B cell (primary cell): ENCODE measurements at regions not wholly inside any gene's neighbourhood (a gene's known extent, or its start where the extent isn't known, plus 50 kb on each side); places are given as distances from the start of the nearest gene placed in this dataset.

Experiments used
- ATAC-seq: fragments of 200-7000 bp; cut with Tn5 transposase; one replicate; pipeline ENCODE4 v1.10.0; 2021; ENCODE audit warnings: low read depth, mild to moderate bottlenecking, moderate number of reproducible peaks, moderate library complexity
- CTCF ChIA-PET: fragments of 350-600 bp; sonication (Branson Sonifier 250); formaldehyde crosslinking; loops from one replicate; lab custom pipeline; 2021; ENCODE audit warnings: antibody characterized with exemption, inconsistent platforms; lab: Charles Lee
- POLR2A ChIA-PET: fragments of 350-600 bp; sonication (Branson Sonifier 250); formaldehyde crosslinking; loops from one replicate; lab custom pipeline; 2021; ENCODE audit warnings: antibody characterized with exemption; lab: Charles Lee
- DNase-seq: peaks from one replicate; pipeline ENCODE4 v3.0.0; 2013
- H2AFZ ChIP-seq: 2 replicates; pipeline ENCODE4 v1.6.1; 2012; ENCODE audit warnings: mild to moderate bottlenecking, low read depth, low read length; ENCODE audit not compliant: insufficient read depth, poor library complexity, severe bottlenecking
- H3K27ac ChIP-seq, 2 donors: 1 replicate in 1 of 2; 2 replicates in 1 of 2; pipeline ENCODE4 v1.5.1; 2012 to 2013; ENCODE audit warnings: low read length in 2 of 2, mild to moderate bottlenecking in 2 of 2, moderate library complexity in 1 of 2
- H3K27me3 ChIP-seq, 4 experiments: fragments of 200-600 bp in 1 of 4; sonication (generic) in 1 of 4; replicated peaks in 1 of 4; 1 replicate in 2 of 4; 2 replicates in 2 of 4; pipeline versions ENCODE4 v1.6.1 to v1.7.0; 2013 to 2016; ENCODE audit warnings: low read length in 3 of 4, mild to moderate bottlenecking in 2 of 4, mixed read lengths in 1 of 4, moderate library complexity in 1 of 4; ENCODE audit not compliant: insufficient read depth in 4 of 4, control insufficient read depth in 3 of 4; ENCODE audit errors: control extremely low read depth in 1 of 4
- H3K36me3 ChIP-seq, 2 experiments: replicated peaks in 1 of 2; 1 replicate in 1 of 2; 2 replicates in 1 of 2; pipeline versions ENCODE4 v1.6.1 to v1.7.1; 2013; ENCODE audit warnings: low read length in 1 of 2; ENCODE audit not compliant: insufficient read depth in 2 of 2, control insufficient read depth in 1 of 2; ENCODE audit errors: control extremely low read depth in 1 of 2, extremely low read depth in 1 of 2
- H3K4me1 ChIP-seq, 2 donors: fragments of 200-600 bp in 1 of 2; sonication (generic) in 1 of 2; 1 replicate in 1 of 2; 2 replicates in 1 of 2; pipeline versions ENCODE4 v1.5.1 to v1.6.1; 2013 to 2017; ENCODE audit warnings: low read length in 2 of 2; ENCODE audit not compliant: control insufficient read depth in 2 of 2, insufficient read depth in 2 of 2
- H3K4me2 ChIP-seq: replicated peaks from 2 replicates; pipeline ENCODE3; 2012; ENCODE audit warnings: mild to moderate bottlenecking, low read depth, low read length; ENCODE audit not compliant: poor library complexity, severe bottlenecking
- H3K4me3 ChIP-seq, 5 experiments: fragments of 200-600 bp in 1 of 5; sonication (generic) in 1 of 5; 1 replicate in 3 of 5; 2 replicates in 2 of 5; pipeline versions ENCODE4 v1.5.1 to v1.7.0; 2011 to 2016; ENCODE audit warnings: low read length in 4 of 5, mild to moderate bottlenecking in 4 of 5, low read depth in 2 of 5, control low read depth in 1 of 5, moderate library complexity in 1 of 5; ENCODE audit not compliant: insufficient read depth in 1 of 5; ENCODE audit errors: control extremely low read depth in 1 of 5, extremely low read depth in 1 of 5
- H3K79me2 ChIP-seq: fragments of 200-600 bp; sonication (generic); one replicate; pipeline ENCODE4 v1.6.0; 2016; ENCODE audit warnings: low read length; ENCODE audit not compliant: control insufficient read depth, insufficient read depth
- H3K9ac ChIP-seq: fragments of 200-600 bp; sonication (generic); 2 replicates; pipeline ENCODE4 v1.6.1; 2017; ENCODE audit warnings: mild to moderate bottlenecking, low read length, moderate library complexity
- H3K9me3 ChIP-seq, 3 donors: one replicate each; pipeline versions ENCODE4 v1.6.1 to v1.7.1; 2013; ENCODE audit warnings: low read length in 2 of 3; ENCODE audit not compliant: control insufficient read depth in 2 of 3, insufficient read depth in 1 of 3; ENCODE audit errors: control extremely low read depth in 1 of 3
- H4K20me1 ChIP-seq: 2 replicates; pipeline ENCODE4 v1.6.0; 2012; ENCODE audit warnings: mild to moderate bottlenecking, low read length; ENCODE audit not compliant: insufficient read depth, control insufficient read depth, poor library complexity, severe bottlenecking
- H3K27ac Mint-ChIP-seq: one replicate; pipeline ENCODE4 v1.8.0; 2021; ENCODE audit warnings: mixed read lengths
- H3K27me3 Mint-ChIP-seq: one replicate; pipeline ENCODE4 v1.8.0; 2021; ENCODE audit warnings: mixed read lengths
- H3K4me1 Mint-ChIP-seq: one replicate; pipeline ENCODE4 v1.8.0; 2021; ENCODE audit warnings: mixed read lengths
- H3K4me3 Mint-ChIP-seq: one replicate; pipeline ENCODE4 v1.8.0; 2021; ENCODE audit warnings: mixed read lengths
- H3K9me3 Mint-ChIP-seq: one replicate; pipeline ENCODE4 v1.8.0; 2022; ENCODE audit warnings: mixed read lengths; ENCODE audit not compliant: insufficient read depth
- EZH2 ChIP-seq: IDR thresholded peaks from 2 replicates; pipeline ENCODE4 v1.6.1; 2012; ENCODE audit warnings: borderline replicate concordance, low read depth, mild to moderate bottlenecking, moderate library complexity, low read length; ENCODE audit not compliant: insufficient read depth, poor library complexity, severe bottlenecking
- WGBS: methylation state at CpG from one replicate; pipeline ENCODE4 v1.1.5; 2013; ENCODE audit warnings: missing lambda C conversion rate; ENCODE audit not compliant: insufficient coverage; 5-methylcytosine and 5-hydroxymethylcytosine counted together
- intact Hi-C: fragments of 100-400 bp; cut with micrococcal nuclease; formaldehyde crosslinking; loops from one replicate; pipeline ENCODE4 v1.10.0; 2022
- TF ChIP-seq, protein P1 (sequence below): fragments of 200-600 bp; IDR thresholded peaks from one replicate; pipeline ENCODE4 v1.8.0; 2022; ENCODE audit warnings: antibody characterized with exemption, mild to moderate bottlenecking

DNA sequence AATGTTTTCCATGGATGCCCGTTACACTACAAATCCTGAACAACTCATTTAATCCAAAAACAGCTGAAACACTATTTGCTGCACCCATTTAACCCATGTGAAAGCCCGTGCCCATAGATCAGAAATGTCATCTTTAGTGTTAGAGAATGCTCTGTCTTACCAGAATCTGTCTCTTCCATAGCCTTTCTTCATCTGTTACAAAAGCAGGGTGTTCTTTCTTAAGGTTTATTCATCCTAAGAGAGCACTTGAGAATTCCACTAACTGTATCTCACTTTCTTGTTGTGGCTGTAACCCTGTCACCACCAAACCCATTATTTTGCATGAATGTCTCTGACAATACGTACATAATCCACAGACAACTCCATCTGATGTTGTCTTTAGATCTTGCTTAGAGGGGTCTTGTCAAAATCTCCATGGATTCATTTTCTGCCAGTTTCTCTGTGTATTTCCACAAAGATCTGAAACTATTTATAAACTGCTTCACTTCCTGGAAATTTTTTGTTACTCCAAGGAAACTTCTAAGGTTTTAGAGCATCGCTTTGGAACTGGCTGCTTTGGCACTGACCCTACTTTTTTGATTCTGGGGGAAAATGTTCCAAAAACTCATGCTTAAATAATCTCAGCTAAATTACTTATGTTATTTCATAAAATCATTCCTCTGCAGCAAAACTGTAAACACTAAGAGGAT, 167.8 kb upstream of the CCDC54 start:
- Mint-ChIP-seq H3K4me3 (no peak overlapping the region), H3K27me3 (peaks cover 19% of the 10 kb centered on the region), H3K9me3 (no peaks in the 10 kb centered on the region), H3K4me1 (no peaks in the 10 kb centered on the region), H3K27ac (no peak overlapping the region)
- no peak overlapping the region for H3K9ac ChIP-seq
- no peak overlapping the region for H3K27ac ChIP-seq
- H3K27me3 ChIP-seq: no peaks in the 10 kb centered on the region
- no peaks in the 10 kb centered on the region for H3K79me2 ChIP-seq
- intact Hi-C loops: no loop called here
- POLR2A ChIA-PET: no interaction called here
- CTCF ChIA-PET: interaction anchor here (0.9 kb wide), 1 partner anchor 467 kb away, joined by 3 read pairs; no protein-coding TSS in a partner anchor
- no peaks in the 10 kb centered on the region for H3K36me3 ChIP-seq
- H3K4me1 ChIP-seq: no peaks in the 10 kb centered on the region
- WGBS: no CpG with 5 or more reads among the region's 4 CpGs
- H4K20me1 ChIP-seq: no peaks in the 10 kb centered on the region
- H3K4me2 ChIP-seq: no peak overlapping the region
- no peak for TF ChIP-seq EZH2
- TF ChIP-seq, protein P1, sequence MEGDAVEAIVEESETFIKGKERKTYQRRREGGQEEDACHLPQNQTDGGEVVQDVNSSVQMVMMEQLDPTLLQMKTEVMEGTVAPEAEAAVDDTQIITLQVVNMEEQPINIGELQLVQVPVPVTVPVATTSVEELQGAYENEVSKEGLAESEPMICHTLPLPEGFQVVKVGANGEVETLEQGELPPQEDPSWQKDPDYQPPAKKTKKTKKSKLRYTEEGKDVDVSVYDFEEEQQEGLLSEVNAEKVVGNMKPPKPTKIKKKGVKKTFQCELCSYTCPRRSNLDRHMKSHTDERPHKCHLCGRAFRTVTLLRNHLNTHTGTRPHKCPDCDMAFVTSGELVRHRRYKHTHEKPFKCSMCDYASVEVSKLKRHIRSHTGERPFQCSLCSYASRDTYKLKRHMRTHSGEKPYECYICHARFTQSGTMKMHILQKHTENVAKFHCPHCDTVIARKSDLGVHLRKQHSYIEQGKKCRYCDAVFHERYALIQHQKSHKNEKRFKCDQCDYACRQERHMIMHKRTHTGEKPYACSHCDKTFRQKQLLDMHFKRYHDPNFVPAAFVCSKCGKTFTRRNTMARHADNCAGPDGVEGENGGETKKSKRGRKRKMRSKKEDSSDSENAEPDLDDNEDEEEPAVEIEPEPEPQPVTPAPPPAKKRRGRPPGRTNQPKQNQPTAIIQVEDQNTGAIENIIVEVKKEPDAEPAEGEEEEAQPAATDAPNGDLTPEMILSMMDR: no peak
- H3K4me3 ChIP-seq: no peak overlapping the region
- H2AFZ ChIP-seq: no peak overlapping the region
- ATAC-seq (no peak), DNase-seq (no peak)
- no peaks in the 10 kb centered on the region for H3K9me3 ChIP-seq

DNA sequence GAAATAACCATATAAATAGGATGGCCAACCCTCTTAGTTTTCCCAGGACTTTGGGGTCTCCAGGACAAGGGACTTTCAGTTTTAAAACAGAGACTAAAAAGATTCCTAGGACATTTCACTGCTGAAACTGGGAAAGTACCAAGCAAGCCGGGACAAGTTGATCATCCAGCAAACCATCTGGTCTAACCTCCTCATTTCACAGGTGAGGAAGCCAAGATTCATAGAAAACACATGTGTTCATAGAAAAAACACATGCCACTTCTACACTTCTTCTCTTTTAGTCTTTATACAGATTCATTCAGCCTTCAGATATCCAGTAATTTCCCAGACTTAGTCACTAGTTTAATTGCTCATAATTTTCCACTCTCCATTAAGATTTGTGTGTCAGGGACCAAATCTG, 165.6 kb upstream of the CCDC54 start:
- H2AFZ ChIP-seq: no peak overlapping the region
- no peak for ATAC-seq
- no peaks in the 10 kb centered on the region for H3K36me3 ChIP-seq
- Mint-ChIP-seq H3K4me1 (no peaks in the 10 kb centered on the region), H3K9me3 (no peaks in the 10 kb centered on the region), H3K27ac (no peak overlapping the region), H3K4me3 (no peak overlapping the region), H3K27me3 (peaks cover 25% of the 10 kb centered on the region)
- intact Hi-C loops: no loop called here
- ChIA-PET POLR2A (no interaction called here), CTCF (no interaction called here)
- H3K4me2 ChIP-seq: no peak overlapping the region
- H3K4me1 ChIP-seq: no peaks in the 10 kb centered on the region
- 100% methylated on average over 1 of the region's 1 CpG for WGBS
- no peaks in the 10 kb centered on the region for H3K79me2 ChIP-seq
- H3K27me3 ChIP-seq: no peaks in the 10 kb centered on the region
- no peak for DNase-seq
- H3K27ac ChIP-seq: no peak overlapping the region
- H3K9me3 ChIP-seq: no peaks in the 10 kb centered on the region
- no peak overlapping the region for H3K4me3 ChIP-seq
- H3K9ac ChIP-seq: no peak overlapping the region
- TF ChIP-seq EZH2: no peak
- TF ChIP-seq, protein P1: no peak
- no peaks in the 10 kb centered on the region for H4K20me1 ChIP-seq
